B cell (primary cell): ENCODE measurements at regions not wholly inside any gene's neighbourhood (a gene's known extent, or its start where the extent isn't known, plus 50 kb on each side); places are given as distances from the start of the nearest gene placed in this dataset.

Source experiments
- ATAC-seq: fragments of 200-7000 bp; cut with Tn5 transposase; one replicate; pipeline ENCODE4 v1.10.0; 2021; ENCODE audit warnings: low read depth, mild to moderate bottlenecking, moderate number of reproducible peaks, moderate library complexity
- CTCF ChIA-PET: fragments of 350-600 bp; sonication (Branson Sonifier 250); formaldehyde crosslinking; loops from one replicate; lab custom pipeline; 2021; ENCODE audit warnings: antibody characterized with exemption, inconsistent platforms; lab: Charles Lee
- POLR2A ChIA-PET: fragments of 350-600 bp; sonication (Branson Sonifier 250); formaldehyde crosslinking; loops from one replicate; lab custom pipeline; 2021; ENCODE audit warnings: antibody characterized with exemption; lab: Charles Lee
- DNase-seq: peaks from one replicate; pipeline ENCODE4 v3.0.0; 2013
- H2AFZ ChIP-seq: 2 replicates; pipeline ENCODE4 v1.6.1; 2012; ENCODE audit warnings: mild to moderate bottlenecking, low read depth, low read length; ENCODE audit not compliant: insufficient read depth, poor library complexity, severe bottlenecking
- H3K27ac ChIP-seq, 2 donors: 1 replicate in 1 of 2; 2 replicates in 1 of 2; pipeline ENCODE4 v1.5.1; 2012 to 2013; ENCODE audit warnings: low read length in 2 of 2, mild to moderate bottlenecking in 2 of 2, moderate library complexity in 1 of 2
- H3K27me3 ChIP-seq, 4 experiments: fragments of 200-600 bp in 1 of 4; sonication (generic) in 1 of 4; replicated peaks in 1 of 4; 1 replicate in 2 of 4; 2 replicates in 2 of 4; pipeline versions ENCODE4 v1.6.1 to v1.7.0; 2013 to 2016; ENCODE audit warnings: low read length in 3 of 4, mild to moderate bottlenecking in 2 of 4, mixed read lengths in 1 of 4, moderate library complexity in 1 of 4; ENCODE audit not compliant: insufficient read depth in 4 of 4, control insufficient read depth in 3 of 4; ENCODE audit errors: control extremely low read depth in 1 of 4
- H3K36me3 ChIP-seq, 2 experiments: replicated peaks in 1 of 2; 1 replicate in 1 of 2; 2 replicates in 1 of 2; pipeline versions ENCODE4 v1.6.1 to v1.7.1; 2013; ENCODE audit warnings: low read length in 1 of 2; ENCODE audit not compliant: insufficient read depth in 2 of 2, control insufficient read depth in 1 of 2; ENCODE audit errors: control extremely low read depth in 1 of 2, extremely low read depth in 1 of 2
- H3K4me1 ChIP-seq, 2 donors: fragments of 200-600 bp in 1 of 2; sonication (generic) in 1 of 2; 1 replicate in 1 of 2; 2 replicates in 1 of 2; pipeline versions ENCODE4 v1.5.1 to v1.6.1; 2013 to 2017; ENCODE audit warnings: low read length in 2 of 2; ENCODE audit not compliant: control insufficient read depth in 2 of 2, insufficient read depth in 2 of 2
- H3K4me2 ChIP-seq: replicated peaks from 2 replicates; pipeline ENCODE3; 2012; ENCODE audit warnings: mild to moderate bottlenecking, low read depth, low read length; ENCODE audit not compliant: poor library complexity, severe bottlenecking
- H3K4me3 ChIP-seq, 5 experiments: fragments of 200-600 bp in 1 of 5; sonication (generic) in 1 of 5; 1 replicate in 3 of 5; 2 replicates in 2 of 5; pipeline versions ENCODE4 v1.5.1 to v1.7.0; 2011 to 2016; ENCODE audit warnings: low read length in 4 of 5, mild to moderate bottlenecking in 4 of 5, low read depth in 2 of 5, control low read depth in 1 of 5, moderate library complexity in 1 of 5; ENCODE audit not compliant: insufficient read depth in 1 of 5; ENCODE audit errors: control extremely low read depth in 1 of 5, extremely low read depth in 1 of 5
- H3K79me2 ChIP-seq: fragments of 200-600 bp; sonication (generic); one replicate; pipeline ENCODE4 v1.6.0; 2016; ENCODE audit warnings: low read length; ENCODE audit not compliant: control insufficient read depth, insufficient read depth
- H3K9ac ChIP-seq: fragments of 200-600 bp; sonication (generic); 2 replicates; pipeline ENCODE4 v1.6.1; 2017; ENCODE audit warnings: mild to moderate bottlenecking, low read length, moderate library complexity
- H3K9me3 ChIP-seq, 3 donors: one replicate each; pipeline versions ENCODE4 v1.6.1 to v1.7.1; 2013; ENCODE audit warnings: low read length in 2 of 3; ENCODE audit not compliant: control insufficient read depth in 2 of 3, insufficient read depth in 1 of 3; ENCODE audit errors: control extremely low read depth in 1 of 3
- H4K20me1 ChIP-seq: 2 replicates; pipeline ENCODE4 v1.6.0; 2012; ENCODE audit warnings: mild to moderate bottlenecking, low read length; ENCODE audit not compliant: insufficient read depth, control insufficient read depth, poor library complexity, severe bottlenecking
- H3K27ac Mint-ChIP-seq: one replicate; pipeline ENCODE4 v1.8.0; 2021; ENCODE audit warnings: mixed read lengths
- H3K27me3 Mint-ChIP-seq: one replicate; pipeline ENCODE4 v1.8.0; 2021; ENCODE audit warnings: mixed read lengths
- H3K4me1 Mint-ChIP-seq: one replicate; pipeline ENCODE4 v1.8.0; 2021; ENCODE audit warnings: mixed read lengths
- H3K4me3 Mint-ChIP-seq: one replicate; pipeline ENCODE4 v1.8.0; 2021; ENCODE audit warnings: mixed read lengths
- H3K9me3 Mint-ChIP-seq: one replicate; pipeline ENCODE4 v1.8.0; 2022; ENCODE audit warnings: mixed read lengths; ENCODE audit not compliant: insufficient read depth
- EZH2 ChIP-seq: IDR thresholded peaks from 2 replicates; pipeline ENCODE4 v1.6.1; 2012; ENCODE audit warnings: borderline replicate concordance, low read depth, mild to moderate bottlenecking, moderate library complexity, low read length; ENCODE audit not compliant: insufficient read depth, poor library complexity, severe bottlenecking
- WGBS: methylation state at CpG from one replicate; pipeline ENCODE4 v1.1.5; 2013; ENCODE audit warnings: missing lambda C conversion rate; ENCODE audit not compliant: insufficient coverage; 5-methylcytosine and 5-hydroxymethylcytosine counted together
- intact Hi-C: fragments of 100-400 bp; cut with micrococcal nuclease; formaldehyde crosslinking; loops from one replicate; pipeline ENCODE4 v1.10.0; 2022
- TF ChIP-seq, protein P1 (sequence below): fragments of 200-600 bp; IDR thresholded peaks from one replicate; pipeline ENCODE4 v1.8.0; 2022; ENCODE audit warnings: antibody characterized with exemption, mild to moderate bottlenecking

DNA sequence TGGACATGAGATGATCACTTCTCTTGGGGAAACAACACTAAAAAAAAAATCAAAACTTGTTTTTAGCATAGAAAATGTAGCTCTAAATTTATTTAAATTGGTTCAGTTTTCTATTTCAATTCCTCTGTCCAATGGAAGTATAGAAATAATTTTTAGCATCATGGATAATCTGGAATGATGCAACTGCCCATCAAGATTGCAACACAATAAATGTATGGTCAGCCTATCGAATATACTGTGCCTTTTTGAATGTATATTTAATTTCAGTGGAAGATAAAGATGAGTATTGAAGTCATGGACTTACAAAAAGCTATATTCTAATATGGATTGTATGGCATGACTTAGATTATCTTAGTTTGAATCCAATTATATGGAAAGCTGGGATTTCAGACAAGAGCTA is 906.7 kb downstream of the IGSF11 start:
- no peaks in the 10 kb centered on the region for H3K9me3 Mint-ChIP-seq
- POLR2A ChIA-PET = no interaction called here
- CTCF ChIA-PET = no interaction called here

DNA sequence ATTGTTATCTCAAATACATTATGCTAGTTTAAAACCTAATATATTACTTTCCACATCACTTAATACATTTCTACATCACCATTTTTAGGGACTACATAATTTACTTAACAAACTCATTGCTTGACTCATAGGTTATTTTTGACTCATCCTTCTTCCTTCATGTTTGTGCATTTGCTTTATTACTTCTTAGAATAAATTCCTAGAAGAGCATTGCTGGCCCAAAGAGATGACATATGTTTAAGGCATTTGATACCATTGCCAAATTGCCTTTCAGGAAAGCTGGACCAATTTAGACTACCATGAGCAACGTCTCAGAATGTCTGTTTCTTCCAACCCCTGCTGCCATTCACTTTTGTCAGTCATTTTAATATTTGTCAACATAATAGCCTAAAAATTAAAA is 905.8 kb downstream of the IGSF11 start:
- intact Hi-C loops = no loop called here
- no peaks in the 10 kb centered on the region for H3K27me3 ChIP-seq
- H3K9ac ChIP-seq = no peak overlapping the region
- H3K27ac Mint-ChIP-seq = no peak overlapping the region
- H3K36me3 ChIP-seq = no peaks in the 10 kb centered on the region
- H3K4me2 ChIP-seq = no peak overlapping the region
- H3K4me3 ChIP-seq = no peak overlapping the region
- no peak for TF ChIP-seq EZH2
- TF ChIP-seq, protein P1, sequence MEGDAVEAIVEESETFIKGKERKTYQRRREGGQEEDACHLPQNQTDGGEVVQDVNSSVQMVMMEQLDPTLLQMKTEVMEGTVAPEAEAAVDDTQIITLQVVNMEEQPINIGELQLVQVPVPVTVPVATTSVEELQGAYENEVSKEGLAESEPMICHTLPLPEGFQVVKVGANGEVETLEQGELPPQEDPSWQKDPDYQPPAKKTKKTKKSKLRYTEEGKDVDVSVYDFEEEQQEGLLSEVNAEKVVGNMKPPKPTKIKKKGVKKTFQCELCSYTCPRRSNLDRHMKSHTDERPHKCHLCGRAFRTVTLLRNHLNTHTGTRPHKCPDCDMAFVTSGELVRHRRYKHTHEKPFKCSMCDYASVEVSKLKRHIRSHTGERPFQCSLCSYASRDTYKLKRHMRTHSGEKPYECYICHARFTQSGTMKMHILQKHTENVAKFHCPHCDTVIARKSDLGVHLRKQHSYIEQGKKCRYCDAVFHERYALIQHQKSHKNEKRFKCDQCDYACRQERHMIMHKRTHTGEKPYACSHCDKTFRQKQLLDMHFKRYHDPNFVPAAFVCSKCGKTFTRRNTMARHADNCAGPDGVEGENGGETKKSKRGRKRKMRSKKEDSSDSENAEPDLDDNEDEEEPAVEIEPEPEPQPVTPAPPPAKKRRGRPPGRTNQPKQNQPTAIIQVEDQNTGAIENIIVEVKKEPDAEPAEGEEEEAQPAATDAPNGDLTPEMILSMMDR = no peak
- H3K9me3 Mint-ChIP-seq = no peaks in the 10 kb centered on the region
- no peaks in the 10 kb centered on the region for H3K4me1 Mint-ChIP-seq
- ChIA-PET CTCF (no interaction called here), POLR2A (no interaction called here)
- H3K4me3 Mint-ChIP-seq = no peak overlapping the region
- no peaks in the 10 kb centered on the region for H3K4me1 ChIP-seq
- H3K27ac ChIP-seq = no peak overlapping the region
- ATAC-seq (no peak), DNase-seq (no peak)
- no peaks in the 10 kb centered on the region for H4K20me1 ChIP-seq
- no peaks in the 10 kb centered on the region for H3K79me2 ChIP-seq
- no peaks in the 10 kb centered on the region for H3K27me3 Mint-ChIP-seq
- no peaks in the 10 kb centered on the region for H3K9me3 ChIP-seq
- H2AFZ ChIP-seq = no peak overlapping the region
- WGBS = no CpG with 5 or more reads among the region's 1 CpG

More for the DNA sequence above, 906.7 kb downstream of the IGSF11 start:
- Histone ChIP-seq H3K9ac (no peak overlapping the region), H3K4me3 (no peak overlapping the region), H2AFZ (no peak overlapping the region), H3K9me3 (no peaks in the 10 kb centered on the region), H3K4me1 (no peaks in the 10 kb centered on the region), H3K27ac (no peak overlapping the region), H3K79me2 (no peaks in the 10 kb centered on the region), H4K20me1 (no peaks in the 10 kb centered on the region), H3K36me3 (no peaks in the 10 kb centered on the region), H3K27me3 (no peaks in the 10 kb centered on the region), H3K4me2 (no peak overlapping the region)
- Mint-ChIP-seq H3K27me3 (no peaks in the 10 kb centered on the region), H3K4me1 (no peaks in the 10 kb centered on the region), H3K27ac (no peak overlapping the region), H3K4me3 (no peak overlapping the region)
- TF ChIP-seq, protein P1 = no peak
- TF ChIP-seq EZH2 = no peak
- DNase-seq (no peak), ATAC-seq (no peak)
- intact Hi-C loops = no loop called here
- WGBS = no CpG with 5 or more reads among the region's 1 CpG
